ENCODE measurements at regions not wholly inside any gene's neighbourhood (a gene's known extent, or its start where the extent isn't known, plus 50 kb on each side); places are given as distances from the start of the nearest gene placed in this dataset.

DNA sequence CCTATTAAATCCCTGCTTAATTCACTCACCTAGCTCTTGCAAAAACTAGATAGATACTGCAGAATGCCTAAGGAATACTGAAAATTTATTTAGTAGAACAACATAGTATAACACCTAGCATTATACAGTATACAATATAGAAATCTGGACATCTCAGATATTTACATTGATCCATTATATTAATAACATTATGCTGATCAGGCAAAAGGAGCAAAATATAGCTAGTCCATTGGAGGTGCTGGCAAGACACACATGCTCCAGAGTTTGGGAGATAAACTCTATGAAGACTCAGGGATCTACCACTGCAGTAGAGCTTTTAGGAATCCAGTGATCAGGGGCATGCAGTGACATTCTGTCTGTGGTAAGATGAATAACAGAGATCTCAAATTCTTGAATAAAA lies 357.6 kb downstream of the TBC1D4 start:
- no peak for DNase-seq

DNA sequence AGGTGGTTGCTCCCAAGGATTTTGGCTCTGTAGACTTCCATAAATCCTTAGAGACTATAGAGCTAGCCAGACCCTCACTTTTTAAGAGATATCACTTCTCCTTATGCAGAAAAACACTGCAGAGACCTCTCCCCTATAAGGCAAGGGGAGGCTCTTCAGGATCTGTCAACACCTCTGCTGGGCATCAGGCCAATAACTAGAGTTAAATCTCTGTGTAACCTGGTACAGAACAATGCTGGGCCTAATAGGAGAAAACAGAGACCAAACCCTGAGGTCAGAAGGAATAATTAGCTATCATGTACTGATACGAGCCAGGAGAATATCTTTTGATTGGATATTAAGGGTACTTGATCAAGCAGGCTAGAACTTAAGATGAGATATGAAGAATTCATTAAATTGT lies 358.5 kb downstream of the TBC1D4 start:
- peak; percentile 12 for DNase-seq

DNA sequence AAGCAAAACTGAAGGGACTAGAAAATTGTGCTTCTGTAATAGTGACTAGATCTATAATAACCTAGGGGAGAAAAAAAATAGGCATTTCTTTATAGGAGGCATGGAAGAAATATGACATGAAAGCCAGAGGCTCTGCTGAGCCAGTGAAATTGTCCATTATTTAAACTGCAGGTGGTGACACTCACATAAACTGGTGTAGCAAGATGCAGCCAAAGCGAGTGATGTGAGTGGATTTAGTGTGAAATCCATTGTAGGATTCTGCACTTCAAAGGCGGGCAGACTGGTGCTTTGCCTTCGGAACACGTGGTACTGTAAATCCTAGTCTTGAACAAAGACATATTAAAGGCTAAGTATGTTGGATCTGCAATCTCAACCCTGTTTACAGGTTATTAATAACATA lies 361.9 kb downstream of the TBC1D4 start:
- DNase-seq, result no peak

DNA sequence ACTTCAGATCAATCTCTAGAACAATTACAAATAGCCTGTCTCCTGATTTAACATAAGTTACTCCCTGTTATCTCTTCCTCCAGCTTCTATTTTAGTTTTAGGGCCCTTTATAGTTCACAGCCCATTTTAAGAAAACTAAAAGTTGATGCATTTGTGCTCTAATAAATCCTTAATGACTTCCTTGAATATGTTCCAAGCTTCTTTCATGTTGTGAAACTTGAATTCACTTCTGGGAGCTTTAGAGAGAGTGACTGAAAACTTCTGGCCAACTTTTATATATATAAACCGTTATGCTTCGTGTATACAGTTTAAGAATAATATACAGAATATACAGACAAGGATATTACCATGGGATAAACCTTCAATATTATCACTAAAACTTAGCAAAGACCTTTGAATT lies 366.8 kb downstream of the TBC1D4 start:
- no peak for DNase-seq

- no peak for DNase-seq
Measured at GRCh38 chr13:75103976-75104375, 378.0 kb downstream of the TBC1D4 start.

DNA sequence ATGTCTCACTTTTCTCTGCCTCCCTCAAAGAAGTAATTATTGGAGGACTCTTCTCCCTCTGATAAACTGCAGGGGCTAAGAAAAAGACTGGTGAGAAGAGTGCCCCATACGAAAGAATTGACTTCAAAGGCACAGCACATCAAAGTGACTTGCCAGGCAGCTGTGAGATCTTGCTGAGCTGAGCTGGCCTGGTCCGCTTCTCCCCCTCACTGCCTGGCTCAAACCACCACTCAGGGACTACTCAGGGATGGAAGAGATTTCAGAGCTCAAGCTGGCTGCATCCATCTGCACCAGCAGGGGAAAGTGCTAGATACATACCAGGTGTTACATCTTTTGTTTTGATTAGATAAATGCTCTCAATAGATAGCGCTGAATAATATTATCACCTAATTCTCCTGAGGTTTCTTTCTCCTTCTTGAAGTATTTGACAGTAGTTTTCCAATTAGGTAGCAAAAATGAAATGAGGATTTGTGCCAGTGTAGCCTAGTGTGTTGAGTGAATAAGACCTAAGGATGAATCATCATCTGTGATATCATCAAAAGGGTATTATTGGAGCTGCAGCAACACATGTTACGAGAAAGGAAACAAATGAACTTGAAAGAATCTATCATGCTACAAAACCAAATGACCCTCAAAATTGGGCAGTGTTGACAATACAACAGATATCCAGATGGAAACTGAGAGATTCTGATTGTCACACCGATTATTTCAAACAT lies 379.8 kb downstream of the TBC1D4 start:
- DNase-seq, result peak; percentile 20

GRCh38 chr13:75101348-75101747 lies 380.6 kb downstream of the TBC1D4 start:
- DNase-seq, result no peak

GRCh38 chr13:75092143-75092542 lies 389.8 kb downstream of the TBC1D4 start:
- DNase-seq, result no peak

DNA sequence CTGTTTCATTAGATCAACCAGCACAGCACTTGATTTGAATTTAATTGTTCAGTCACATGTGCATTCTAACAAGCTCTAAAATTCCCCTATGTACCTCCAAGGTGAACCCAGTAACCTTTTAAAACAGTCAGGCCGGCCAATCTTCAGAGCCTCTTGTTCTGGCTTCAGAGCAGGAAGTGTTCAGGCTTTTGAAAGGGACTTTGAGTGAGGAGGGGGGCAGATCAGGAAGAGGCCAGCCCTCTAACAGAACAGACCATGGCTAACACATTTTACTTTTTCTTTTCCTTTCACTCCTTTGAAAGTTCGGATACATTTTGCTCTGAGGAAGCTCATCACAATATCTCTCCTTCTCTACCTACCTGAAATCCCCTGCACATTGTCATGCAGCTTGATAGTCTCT lies 390.3 kb downstream of the TBC1D4 start:
- DNase-seq, result no peak

DNA sequence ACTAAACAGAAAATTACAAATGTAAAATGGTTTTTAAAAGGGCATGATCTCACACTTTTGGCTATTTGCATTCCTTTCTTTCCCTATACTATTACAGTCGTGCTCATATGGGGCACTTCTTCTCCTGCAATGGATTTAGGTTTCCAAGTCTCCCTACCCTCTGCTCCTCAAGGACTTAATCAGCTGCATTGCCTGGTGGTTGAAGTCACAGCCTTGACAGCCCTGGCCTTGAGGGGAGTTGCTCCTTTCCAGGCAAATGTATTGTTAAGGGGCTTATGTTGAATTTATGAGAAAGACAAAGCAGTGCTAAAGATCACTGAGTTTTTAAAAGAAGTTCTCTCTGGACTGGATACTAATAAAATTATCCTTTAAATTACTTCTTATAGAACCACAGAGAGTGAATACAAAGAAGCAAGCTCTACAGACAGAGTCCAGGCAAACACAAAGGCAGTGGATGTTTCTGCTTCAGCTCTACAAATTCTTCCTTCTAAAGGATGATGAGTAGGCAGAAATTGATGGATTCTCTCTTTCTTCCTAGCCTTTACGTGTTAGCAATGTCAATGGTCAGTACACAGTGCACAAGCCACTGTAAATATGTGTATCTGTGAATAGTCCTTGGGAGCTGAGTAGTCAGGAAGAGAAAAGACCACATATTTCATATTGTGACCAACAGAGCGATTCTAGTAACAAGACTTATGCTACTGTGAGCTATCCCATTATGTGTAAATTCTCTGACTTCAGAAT lies 390.9 kb downstream of the TBC1D4 start:
- DNase-seq, result no peak

GRCh38 chr13:75088915-75089314 lies 393.1 kb downstream of the TBC1D4 start:
- no peak for DNase-seq

GRCh38 chr13:75079226-75079625 lies 402.7 kb downstream of the TBC1D4 start:
- DNase-seq, result no peak

DNA sequence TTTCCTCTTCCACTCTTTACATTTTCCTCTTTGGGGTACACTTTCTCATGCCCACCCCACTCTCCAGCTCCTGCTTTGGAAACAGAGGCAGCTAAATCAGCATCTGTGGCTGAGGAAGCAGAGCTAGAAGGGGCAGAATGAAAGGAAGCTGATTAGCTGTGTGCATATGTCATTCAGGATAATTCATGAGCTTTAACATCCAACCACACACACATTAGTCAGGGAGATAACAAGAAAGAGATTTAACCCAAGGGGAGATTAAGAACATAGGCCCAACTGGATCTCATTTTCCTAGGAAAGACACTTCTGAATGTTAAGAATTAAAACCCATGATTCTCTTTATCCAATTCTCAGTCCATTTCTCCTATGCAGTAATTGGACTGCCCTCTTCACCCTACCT lies 405.5 kb downstream of the TBC1D4 start:
- DNase-seq, result no peak

GRCh38 chr13:75073786-75074185 lies 408.2 kb downstream of the TBC1D4 start:
- DNase-seq, result no peak

DNA sequence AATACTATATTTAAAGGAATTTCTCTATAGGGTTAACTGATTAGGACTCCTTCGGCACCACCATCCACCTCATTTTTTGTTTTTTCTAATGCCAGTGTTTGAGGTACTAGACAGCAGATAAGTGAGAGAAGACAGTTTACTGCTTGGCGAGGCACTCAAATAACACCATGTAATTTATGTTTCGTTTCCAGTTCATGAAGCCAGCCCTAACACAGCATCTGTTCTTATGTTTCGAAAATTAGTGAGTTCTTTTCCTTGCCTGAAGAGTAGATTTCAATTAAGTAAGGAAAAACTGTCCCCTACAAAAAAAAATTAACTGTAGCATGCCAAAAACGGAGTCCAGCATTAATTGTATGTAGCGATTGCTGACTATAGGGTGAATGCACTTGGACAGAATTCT lies 409.1 kb downstream of the TBC1D4 start:
- no peak for DNase-seq

DNA sequence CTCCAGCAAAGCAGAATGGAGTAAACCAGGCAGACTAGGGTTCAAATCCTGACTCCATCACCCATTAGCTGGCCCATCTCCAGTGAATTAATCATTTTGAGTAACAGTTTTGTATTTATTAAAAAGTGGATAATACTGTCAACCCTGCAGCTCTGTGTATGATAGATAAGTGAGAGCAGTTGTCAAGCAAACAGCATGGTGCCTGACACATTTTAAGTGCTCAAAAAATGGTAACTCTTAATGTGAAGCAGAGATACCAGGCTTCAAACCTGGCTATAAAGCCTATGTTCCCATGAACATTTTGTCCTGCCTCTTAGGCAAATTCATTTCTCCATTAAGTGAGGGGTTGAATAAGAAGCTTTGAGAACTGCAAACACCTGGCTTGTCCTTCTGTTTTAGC lies 409.6 kb downstream of the TBC1D4 start:
- no peak for DNase-seq

- no peak for DNase-seq
Measured at GRCh38 chr13:75071796-75072195, 410.2 kb downstream of the TBC1D4 start.

- no peak for DNase-seq
Measured at GRCh38 chr13:75071395-75071794, 410.6 kb downstream of the TBC1D4 start.

DNA sequence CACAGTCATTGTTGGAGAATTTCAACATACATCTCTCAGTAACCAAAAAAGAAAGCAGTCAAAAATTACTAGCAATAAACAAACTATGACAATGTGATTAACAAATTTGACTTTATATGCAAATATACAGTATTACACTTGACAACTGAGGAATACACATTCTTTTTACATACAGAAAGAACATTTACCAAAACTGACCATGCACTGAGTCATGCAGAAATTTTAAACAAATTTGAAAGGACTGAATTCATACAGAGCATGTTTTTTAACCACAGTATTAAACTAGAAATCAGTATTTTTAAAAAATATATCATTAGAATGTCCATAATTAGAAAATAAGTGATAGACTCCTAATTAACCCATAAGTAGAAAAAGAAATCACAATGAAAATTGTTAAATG lies 420.1 kb downstream of the TBC1D4 start:
- no peak for DNase-seq

GRCh38 chr13:75055296-75055695 lies 426.7 kb downstream of the TBC1D4 start:
- no peak for DNase-seq

DNA sequence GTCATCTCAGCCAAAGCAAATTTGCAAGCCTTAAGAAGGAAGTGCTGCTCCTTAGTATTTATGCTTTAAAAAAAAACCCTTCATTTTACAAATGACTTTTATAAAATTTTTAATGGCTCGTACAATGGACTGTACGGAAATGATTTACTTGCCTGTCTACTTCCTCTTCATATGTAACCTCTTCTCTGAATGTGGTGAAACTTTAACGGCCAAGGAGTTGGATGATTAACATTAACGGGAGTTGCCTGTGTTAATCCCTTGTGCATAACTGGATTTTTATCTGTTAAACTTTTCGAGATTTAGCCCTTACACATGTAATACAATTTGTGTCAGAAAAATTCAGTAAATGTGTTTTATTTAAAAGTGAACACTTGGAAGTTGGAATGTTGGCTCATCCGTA lies 429.4 kb downstream of the TBC1D4 start:
- no peak for DNase-seq

- DNase-seq, result no peak
Measured at GRCh38 chr13:75050419-75051046, 431.4 kb downstream of the TBC1D4 start.

GRCh38 chr13:75049735-75050335 lies 432.1 kb downstream of the TBC1D4 start:
- no peak for DNase-seq

- DNase-seq, result no peak
Measured at GRCh38 chr13:75042807-75043206, 439.2 kb downstream of the TBC1D4 start.

All from NCI-H2171 treated with DMSO at 0.1 percent for 48 hours (cell line).